H9 (cell line): ENCODE measurements at regions not wholly inside any gene's neighbourhood (a gene's known extent, or its start where the extent isn't known, plus 50 kb on each side); places are given as distances from the start of the nearest gene placed in this dataset.

Experiments
- DNase-seq: peaks from one replicate; pipeline ENCODE4 v3.0.0-alpha.2; 2017
- H2AFZ ChIP-seq: one replicate; pipeline ENCODE4 v1.6.1; 2013; ENCODE audit warnings: mild to moderate bottlenecking, low read length, control low read depth, moderate library complexity
- H2AK5ac ChIP-seq: 2 replicates; pipeline ENCODE4 v1.6.1; 2013; ENCODE audit warnings: low read length, control low read depth, mixed read lengths; ENCODE audit not compliant: insufficient read length
- H2BK120ac ChIP-seq: one replicate; pipeline ENCODE4 v1.6.1; 2013; ENCODE audit warnings: low read depth, mild to moderate bottlenecking, low read length, control low read depth, inconsistent platforms; ENCODE audit not compliant: poor library complexity, severe bottlenecking
- H2BK12ac ChIP-seq: 2 replicates; pipeline ENCODE4 v1.6.1; 2013; ENCODE audit warnings: low read length, control low read depth, mixed read lengths, low read depth; ENCODE audit not compliant: insufficient read length
- H2BK15ac ChIP-seq: 2 replicates; pipeline ENCODE4 v1.6.1; 2013; ENCODE audit warnings: low read depth, low read length, control low read depth
- H2BK20ac ChIP-seq: one replicate; pipeline ENCODE4 v1.6.1; 2013; ENCODE audit warnings: low read depth, mild to moderate bottlenecking, low read length, control low read depth, inconsistent platforms; ENCODE audit not compliant: poor library complexity, severe bottlenecking
- H2BK5ac ChIP-seq: 2 replicates; pipeline ENCODE4 v1.6.1; 2013; ENCODE audit warnings: low read length, control low read depth, mixed read lengths; ENCODE audit not compliant: insufficient read length
- H3K14ac ChIP-seq: 2 replicates; pipeline ENCODE4 v1.6.1; 2013; ENCODE audit warnings: low read length, control low read depth; ENCODE audit not compliant: insufficient read depth
- H3K18ac ChIP-seq: 2 replicates; pipeline ENCODE4 v1.6.1; 2013; ENCODE audit warnings: low read depth, mild to moderate bottlenecking, mixed read lengths, low read length, control low read depth; ENCODE audit not compliant: insufficient read length
- H3K23ac ChIP-seq: 2 replicates; pipeline ENCODE4 v1.6.1; 2013; ENCODE audit warnings: low read length, control low read depth, mixed read lengths, low read depth; ENCODE audit not compliant: insufficient read length
- H3K23me2 ChIP-seq: 2 replicates; pipeline ENCODE4 v1.6.1; 2013; ENCODE audit warnings: low read depth, mild to moderate bottlenecking, mixed read lengths, low read length, control low read depth; ENCODE audit not compliant: insufficient read length, poor library complexity, severe bottlenecking
- H3K27ac ChIP-seq: 2 replicates; pipeline ENCODE4 v1.5.1; 2013; ENCODE audit warnings: low read length, control low read depth, mixed read lengths, low read depth; ENCODE audit not compliant: insufficient read length
- H3K27me3 ChIP-seq: 2 replicates; pipeline ENCODE4 v1.6.1; 2013; ENCODE audit warnings: low read length, control low read depth, inconsistent platforms; ENCODE audit not compliant: insufficient read depth
- H3K4ac ChIP-seq: 2 replicates; pipeline ENCODE4 v1.6.1; 2013; ENCODE audit warnings: low read depth, mild to moderate bottlenecking, control low read depth, inconsistent platforms, low read length, moderate library complexity
- H3K4me1 ChIP-seq: 2 replicates; pipeline ENCODE4 v1.6.1; 2013; ENCODE audit warnings: low read length, control low read depth, inconsistent platforms; ENCODE audit not compliant: insufficient read depth
- H3K4me2 ChIP-seq: 2 replicates; pipeline ENCODE4 v1.6.1; 2013; ENCODE audit warnings: low read length, control low read depth, mixed read lengths; ENCODE audit not compliant: insufficient read length, insufficient read depth
- H3K56ac ChIP-seq: 2 replicates; pipeline ENCODE4 v1.6.1; 2013; ENCODE audit warnings: low read depth, mild to moderate bottlenecking, mixed read lengths, low read length, control low read depth; ENCODE audit not compliant: insufficient read length
- H3K79me1 ChIP-seq: 2 replicates; pipeline ENCODE4 v1.6.1; 2013; ENCODE audit warnings: low read depth, mild to moderate bottlenecking, moderate library complexity, low read length, control low read depth, inconsistent platforms; ENCODE audit not compliant: insufficient read depth, poor library complexity, severe bottlenecking
- H3K79me2 ChIP-seq: 2 replicates; pipeline ENCODE4 v1.6.1; 2013; ENCODE audit warnings: low read length, control low read depth, inconsistent platforms; ENCODE audit not compliant: insufficient read depth
- H3K9ac ChIP-seq: 2 replicates; pipeline ENCODE4 v1.6.1; 2013; ENCODE audit warnings: low read length, control low read depth, mixed read lengths; ENCODE audit not compliant: insufficient read length; ENCODE audit errors: extremely low read depth
- H3K9me3 ChIP-seq: one replicate; pipeline ENCODE4 v1.6.1; 2013; ENCODE audit warnings: low read depth, low read length, inconsistent platforms; ENCODE audit not compliant: control insufficient read depth
- H3T11ph ChIP-seq: one replicate; pipeline ENCODE4 v1.6.1; 2013; ENCODE audit warnings: mild to moderate bottlenecking, low read length, control low read depth, inconsistent platforms
- H4K20me1 ChIP-seq: one replicate; pipeline ENCODE4 v1.6.1; 2013; ENCODE audit not compliant: control insufficient read depth, insufficient read length, insufficient read depth
- H4K5ac ChIP-seq: 2 replicates; pipeline ENCODE4 v1.6.1; 2013; ENCODE audit warnings: low read depth, mild to moderate bottlenecking, mixed read lengths, low read length, control low read depth; ENCODE audit not compliant: insufficient read length
- H4K8ac ChIP-seq: replicated peaks from 2 replicates; pipeline ENCODE4 v1.6.1; 2013; ENCODE audit warnings: low read length, control low read depth, mixed read lengths, low read depth; ENCODE audit not compliant: insufficient read length
- H4K91ac ChIP-seq: 2 replicates; pipeline ENCODE4 v1.6.1; 2013; ENCODE audit warnings: low read depth, mild to moderate bottlenecking, moderate library complexity, mixed read lengths, low read length, control low read depth; ENCODE audit not compliant: insufficient read length
- H3K27ac Mint-ChIP-seq, 3 experiments: 2 replicates in 2 of 3; 3 replicates in 1 of 3; pipeline ENCODE4 v1.8.0; 2020 to 2021; ENCODE audit warnings: mixed read lengths in 3 of 3, mild to moderate bottlenecking in 1 of 3, moderate library complexity in 1 of 3
- H3K27me3 Mint-ChIP-seq: 2 replicates; pipeline ENCODE4 v1.8.0; 2021; ENCODE audit warnings: low read depth, mild to moderate bottlenecking, moderate library complexity, mixed read lengths
- H3K36me3 Mint-ChIP-seq, 3 experiments: 2 replicates in 2 of 3; 3 replicates in 1 of 3; pipeline ENCODE4 v1.8.0; 2020 to 2021; ENCODE audit warnings: low read depth in 3 of 3, mixed read lengths in 3 of 3; ENCODE audit not compliant: insufficient read depth in 1 of 3
- H3K4me1 Mint-ChIP-seq, 2 experiments: 2 replicates each; pipeline ENCODE4 v1.8.0; 2020; ENCODE audit warnings: mixed read lengths in 2 of 2
- H3K4me3 Mint-ChIP-seq, 2 experiments: 2 replicates in 1 of 2; 3 replicates in 1 of 2; pipeline ENCODE4 v1.8.0; 2020 to 2021; ENCODE audit warnings: mild to moderate bottlenecking in 2 of 2, mixed read lengths in 2 of 2, moderate library complexity in 1 of 2
- H3K9me3 Mint-ChIP-seq, 2 experiments: 2 replicates in 1 of 2; 3 replicates in 1 of 2; pipeline ENCODE4 v1.8.0; 2020; ENCODE audit warnings: mild to moderate bottlenecking in 2 of 2, mixed read lengths in 2 of 2, moderate library complexity in 1 of 2
- CTCF ChIP-seq: fragments of 200-600 bp; sonication (generic); conservative IDR thresholded peaks from 3 replicates; pipeline ENCODE4 v1.8.0; 2021; ENCODE audit warnings: antibody characterized with exemption, mild to moderate bottlenecking
- WGBS: extraction: QIAGEN DNeasy Blood & Tissue Kit; methylation state at CpG from one replicate; pipeline ENCODE4 v1.1.7; 2013; ENCODE audit warnings: missing lambda C conversion rate, low lambda C conversion rate, mixed read lengths; ENCODE audit not compliant: insufficient read length; ENCODE audit errors: extremely low coverage; 5-methylcytosine and 5-hydroxymethylcytosine counted together

- no peak overlapping the region for H2BK12ac ChIP-seq
- no peak overlapping the region for H3K4me3 Mint-ChIP-seq
- peaks cover 0 to 10% (median 0%) of the 10 kb centered on the region in 3 experiments; a peak in 3 of 7 replicates for H3K36me3 Mint-ChIP-seq
- no peak overlapping the region for H4K8ac ChIP-seq
- no peaks in the 10 kb centered on the region for H3K27me3 ChIP-seq
- no peaks in the 10 kb centered on the region for H4K20me1 ChIP-seq
- H2BK5ac ChIP-seq, result no peak overlapping the region
- H2AK5ac ChIP-seq, result no peak overlapping the region
- no peaks in the 10 kb centered on the region for H3K79me2 ChIP-seq
- no CpG with 5 or more reads among the region's 6 CpGs for WGBS
- no peak overlapping the region for H3K23ac ChIP-seq
- H4K91ac ChIP-seq, result no peak overlapping the region
- DNase-seq, result no peak
- no peak overlapping the region for H2AFZ ChIP-seq
- H3K9ac ChIP-seq, result no peak overlapping the region
- no peak overlapping the region for H3K14ac ChIP-seq
- H3K27me3 Mint-ChIP-seq, result no peaks in the 10 kb centered on the region
- H3K27ac Mint-ChIP-seq, result no peak overlapping the region
- H3K9me3 Mint-ChIP-seq, result peaks cover 3 to 7% of the 10 kb centered on the region in 2 experiments; a peak in 3 of 5 replicates
- no peaks in the 10 kb centered on the region for H3K4me1 ChIP-seq
- H2BK15ac ChIP-seq, result no peak overlapping the region
- H4K5ac ChIP-seq, result no peak overlapping the region
- H3K27ac ChIP-seq, result no peak overlapping the region
- H3K9me3 ChIP-seq, result no peaks in the 10 kb centered on the region
- H3K4ac ChIP-seq, result no peak overlapping the region
- no peak for TF ChIP-seq CTCF
- peaks cover 10% of the 10 kb centered on the region in 2 experiments; a peak in 2 of 4 replicates for H3K4me1 Mint-ChIP-seq
- H3K79me1 ChIP-seq, result no peaks in the 10 kb centered on the region
- H3K18ac ChIP-seq, result no peak overlapping the region
- H3K23me2 ChIP-seq, result no peaks in the 10 kb centered on the region
- no peak overlapping the region for H3T11ph ChIP-seq
- H3K56ac ChIP-seq, result no peak overlapping the region
- H2BK20ac ChIP-seq, result no peak overlapping the region
- H2BK120ac ChIP-seq, result no peak overlapping the region
- no peak overlapping the region for H3K4me2 ChIP-seq
Measured at GRCh38 chr4:25984266-25984665, 70.2 kb downstream of the SMIM20 start.
